ENCODE measurements at regions not wholly inside any gene's neighbourhood (a gene's known extent, or its start where the extent isn't known, plus 50 kb on each side); places are given as distances from the start of the nearest gene placed in this dataset.

GRCh38 chr7:21359163-21359562 is 68.7 kb upstream of the SP4 start:
- no peak for DNase-seq (ENCODE audit: low read depth, low spot score)
- Histone ChIP-seq H3K9me3 (ENCODE audit: insufficient read depth, low read length) (no peaks in the 10 kb centered on the region), H3K36me3 (ENCODE audit: insufficient read depth, insufficient read length, low read length) (no peaks in the 10 kb centered on the region), H3K27me3 (ENCODE audit: insufficient read depth, insufficient read length) (no peaks in the 10 kb centered on the region), H3K4me1 (ENCODE audit: insufficient read depth, insufficient read length) (no peaks in the 10 kb centered on the region), H3K4me3 (ENCODE audit: insufficient read length, low read depth) (no peak overlapping the region), H3K9ac (ENCODE audit: insufficient read length, low read depth) (no peak overlapping the region)
- TF ChIP-seq YY1 (IDR thresholded peaks at IDR 0.05; ENCODE audit: insufficient read depth, insufficient read length), result no peak
- TF ChIP-seq SUZ12 (IDR thresholded peaks at IDR 0.05; ENCODE audit: extremely low read depth, insufficient read depth, insufficient read length), result no peak
- no peak for TF ChIP-seq ZNF274 (IDR thresholded peaks at IDR 0.05; ENCODE audit: low read depth, low read length)

- no peak for DNase-seq (ENCODE audit: low read depth, low spot score)
- Histone ChIP-seq H3K36me3 (ENCODE audit: insufficient read depth, insufficient read length, low read length) (no peaks in the 10 kb centered on the region), H3K27me3 (ENCODE audit: insufficient read depth, insufficient read length) (no peaks in the 10 kb centered on the region), H3K4me1 (ENCODE audit: insufficient read depth, insufficient read length) (no peaks in the 10 kb centered on the region), H3K4me3 (ENCODE audit: insufficient read length, low read depth) (no peak overlapping the region), H3K9ac (ENCODE audit: insufficient read length, low read depth) (no peak overlapping the region), H3K9me3 (ENCODE audit: insufficient read depth, low read length) (peaks cover 6% of the 10 kb centered on the region; the same call in 1 of the 2 replicates)
- TF ChIP-seq YY1 (IDR thresholded peaks at IDR 0.05; ENCODE audit: insufficient read depth, insufficient read length), result no peak
- TF ChIP-seq ZNF274 (IDR thresholded peaks at IDR 0.05; ENCODE audit: low read depth, low read length), result no peak
Observed at GRCh38 chr7:21361413-21362125, 66.3 kb upstream of the SP4 start.

DNA sequence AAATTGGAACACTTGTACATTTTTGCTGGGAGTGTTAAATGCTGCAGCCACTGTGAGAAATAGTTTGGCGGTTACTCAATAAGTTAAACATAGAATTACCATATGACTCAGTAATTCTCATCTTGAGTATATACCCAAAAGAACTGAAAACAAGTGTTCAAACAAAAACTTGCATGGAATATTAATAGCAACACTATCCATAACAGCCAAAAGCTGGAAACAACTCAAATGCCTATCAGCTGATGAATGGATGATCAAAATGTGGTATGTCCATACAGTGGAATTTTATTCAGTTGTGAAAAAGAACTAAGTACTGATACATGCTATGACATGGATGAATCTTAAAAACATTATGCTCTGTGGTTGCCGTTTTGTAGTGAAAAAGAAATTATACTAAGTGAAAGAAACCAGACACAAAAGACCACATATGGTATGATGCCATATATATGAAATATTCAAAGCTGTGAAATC is 63.0 kb upstream of the SP4 start:
- TF ChIP-seq YY1 (IDR thresholded peaks at IDR 0.05; ENCODE audit: insufficient read depth, insufficient read length) (no peak), ZNF274 (IDR thresholded peaks at IDR 0.05; ENCODE audit: low read depth, low read length) (no peak)
- H3K27me3 ChIP-seq (ENCODE audit: insufficient read depth, insufficient read length), result no peaks in the 10 kb centered on the region
- H3K36me3 ChIP-seq (ENCODE audit: insufficient read depth, insufficient read length, low read length), result no peaks in the 10 kb centered on the region
- H3K9me3 ChIP-seq (ENCODE audit: insufficient read depth, low read length), result peaks cover 6% of the 10 kb centered on the region; the same call in 1 of the 2 replicates
- H3K4me1 ChIP-seq (ENCODE audit: insufficient read depth, insufficient read length), result no peaks in the 10 kb centered on the region
- no peak overlapping the region for H3K4me3 ChIP-seq (ENCODE audit: insufficient read length, low read depth)
- H3K9ac ChIP-seq (ENCODE audit: insufficient read length, low read depth), result no peak overlapping the region
- no peak for DNase-seq (ENCODE audit: low read depth, low spot score)

DNA sequence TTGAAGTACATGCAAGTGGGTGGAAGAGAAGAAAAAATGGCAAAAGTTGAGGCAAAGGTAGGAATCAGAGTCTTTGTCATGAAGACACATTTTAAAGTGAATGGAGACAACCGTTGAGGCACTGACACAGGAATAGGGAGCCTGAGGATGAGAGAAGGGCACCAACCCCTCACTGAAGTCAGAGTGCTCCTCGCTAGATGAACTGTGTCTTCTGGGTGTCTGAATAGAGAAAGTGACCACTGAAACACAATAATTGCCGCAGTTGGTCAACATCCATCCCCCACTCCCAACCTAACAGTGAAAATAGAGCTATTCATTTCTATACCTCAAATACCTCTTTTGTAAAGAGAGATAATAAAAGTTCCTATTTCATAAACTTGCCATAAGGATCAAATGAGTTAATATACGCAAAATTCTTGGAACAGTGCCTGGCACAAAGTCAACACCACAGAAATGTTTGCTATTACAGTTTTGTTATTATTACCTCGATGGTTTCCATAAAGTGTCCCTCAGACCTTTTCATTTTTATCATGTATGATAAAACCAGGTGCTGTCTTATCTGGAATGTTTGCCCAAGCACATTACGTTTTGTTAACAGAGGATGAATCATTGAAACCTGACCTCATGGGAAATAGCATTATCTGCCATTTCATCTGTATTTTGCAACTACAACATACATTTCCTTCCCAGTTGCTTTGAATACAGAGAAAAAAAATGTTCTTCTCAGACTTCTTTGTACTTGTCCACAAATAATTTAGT is 61.8 kb upstream of the SP4 start:
- no peak overlapping the region for H3K4me3 ChIP-seq (ENCODE audit: insufficient read length, low read depth)
- no peaks in the 10 kb centered on the region for H3K36me3 ChIP-seq (ENCODE audit: insufficient read depth, insufficient read length, low read length)
- H3K9ac ChIP-seq (ENCODE audit: insufficient read length, low read depth), result no peak overlapping the region
- H3K9me3 ChIP-seq (ENCODE audit: insufficient read depth, low read length), result peaks cover 6% of the 10 kb centered on the region; the same call in 1 of the 2 replicates
- TF ChIP-seq YY1 (IDR thresholded peaks at IDR 0.05; ENCODE audit: insufficient read depth, insufficient read length), result no peak
- no peak for TF ChIP-seq ZNF274 (IDR thresholded peaks at IDR 0.05; ENCODE audit: low read depth, low read length)
- TF ChIP-seq SUZ12 (IDR thresholded peaks at IDR 0.05; ENCODE audit: extremely low read depth, insufficient read depth, insufficient read length), result no peak
- H3K4me1 ChIP-seq (ENCODE audit: insufficient read depth, insufficient read length), result no peaks in the 10 kb centered on the region
- H3K27me3 ChIP-seq (ENCODE audit: insufficient read depth, insufficient read length), result no peaks in the 10 kb centered on the region
- no peak for DNase-seq (ENCODE audit: low read depth, low spot score)

DNA sequence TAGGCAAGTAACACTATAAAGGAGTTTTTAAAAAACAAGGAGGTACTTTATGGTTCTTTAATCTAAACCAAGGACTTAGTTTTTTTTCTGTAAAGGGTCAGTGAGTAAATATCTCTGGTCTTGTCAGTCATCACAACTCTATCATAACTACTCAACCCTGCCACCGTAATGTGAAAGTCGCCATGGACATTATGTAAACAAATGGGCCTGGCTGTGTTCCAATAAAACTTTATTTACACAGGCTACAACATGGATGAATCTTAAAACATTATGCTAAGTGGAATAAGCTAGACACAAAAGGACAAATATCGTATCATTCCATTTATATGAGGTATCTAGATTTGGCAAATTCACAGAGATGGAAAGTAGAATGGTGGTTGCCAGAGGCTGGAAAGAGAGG is 60.8 kb upstream of the SP4 start:
- DNase-seq (ENCODE audit: low read depth, low spot score), result no peak
- Histone ChIP-seq H3K36me3 (ENCODE audit: insufficient read depth, insufficient read length, low read length) (no peaks in the 10 kb centered on the region), H3K9me3 (ENCODE audit: insufficient read depth, low read length) (peaks cover 6% of the 10 kb centered on the region; the same call in 1 of the 2 replicates), H3K9ac (ENCODE audit: insufficient read length, low read depth) (no peak overlapping the region), H3K4me1 (ENCODE audit: insufficient read depth, insufficient read length) (no peaks in the 10 kb centered on the region), H3K4me3 (ENCODE audit: insufficient read length, low read depth) (no peak overlapping the region), H3K27me3 (ENCODE audit: insufficient read depth, insufficient read length) (no peaks in the 10 kb centered on the region)
- TF ChIP-seq YY1 (IDR thresholded peaks at IDR 0.05; ENCODE audit: insufficient read depth, insufficient read length), result no peak
- no peak for TF ChIP-seq ZNF274 (IDR thresholded peaks at IDR 0.05; ENCODE audit: low read depth, low read length)
- no peak for TF ChIP-seq SUZ12 (IDR thresholded peaks at IDR 0.05; ENCODE audit: extremely low read depth, insufficient read depth, insufficient read length)

GRCh38 chr7:21367537-21367936 is 60.3 kb upstream of the SP4 start:
- no peaks in the 10 kb centered on the region for H3K4me1 ChIP-seq (ENCODE audit: insufficient read depth, insufficient read length)
- TF ChIP-seq SUZ12 (IDR thresholded peaks at IDR 0.05; ENCODE audit: extremely low read depth, insufficient read depth, insufficient read length) (no peak), ZNF274 (IDR thresholded peaks at IDR 0.05; ENCODE audit: low read depth, low read length) (no peak), YY1 (IDR thresholded peaks at IDR 0.05; ENCODE audit: insufficient read depth, insufficient read length) (no peak)
- DNase-seq (ENCODE audit: low read depth, low spot score), result no peak
- H3K27me3 ChIP-seq (ENCODE audit: insufficient read depth, insufficient read length), result no peaks in the 10 kb centered on the region
- H3K36me3 ChIP-seq (ENCODE audit: insufficient read depth, insufficient read length, low read length), result no peaks in the 10 kb centered on the region
- H3K9ac ChIP-seq (ENCODE audit: insufficient read length, low read depth), result no peak overlapping the region
- H3K4me3 ChIP-seq (ENCODE audit: insufficient read length, low read depth), result no peak overlapping the region
- peaks cover 6% of the 10 kb centered on the region; the same call in 1 of the 2 replicates for H3K9me3 ChIP-seq (ENCODE audit: insufficient read depth, low read length)

- TF ChIP-seq YY1 (IDR thresholded peaks at IDR 0.05; ENCODE audit: insufficient read depth, insufficient read length) (no peak), SUZ12 (IDR thresholded peaks at IDR 0.05; ENCODE audit: extremely low read depth, insufficient read depth, insufficient read length) (no peak), ZNF274 (IDR thresholded peaks at IDR 0.05; ENCODE audit: low read depth, low read length) (no peak)
- Histone ChIP-seq H3K9me3 (ENCODE audit: insufficient read depth, low read length) (peaks cover 12% of the 10 kb centered on the region), H3K36me3 (ENCODE audit: insufficient read depth, insufficient read length, low read length) (no peaks in the 10 kb centered on the region), H3K4me1 (ENCODE audit: insufficient read depth, insufficient read length) (no peaks in the 10 kb centered on the region), H3K27me3 (ENCODE audit: insufficient read depth, insufficient read length) (no peaks in the 10 kb centered on the region), H3K9ac (ENCODE audit: insufficient read length, low read depth) (no peak overlapping the region), H3K4me3 (ENCODE audit: insufficient read length, low read depth) (no peak overlapping the region)
- DNase-seq (ENCODE audit: low read depth, low spot score), result no peak
Observed at GRCh38 chr7:21368317-21368716, 59.6 kb upstream of the SP4 start.
